ENCODE measurements at regions not wholly inside any gene's neighbourhood (a gene's known extent, or its start where the extent isn't known, plus 50 kb on each side); places are given as distances from the start of the nearest gene placed in this dataset.
A peak's percentile ranks its signal among the peaks of the same experiment; 100 is the strongest.

DNA sequence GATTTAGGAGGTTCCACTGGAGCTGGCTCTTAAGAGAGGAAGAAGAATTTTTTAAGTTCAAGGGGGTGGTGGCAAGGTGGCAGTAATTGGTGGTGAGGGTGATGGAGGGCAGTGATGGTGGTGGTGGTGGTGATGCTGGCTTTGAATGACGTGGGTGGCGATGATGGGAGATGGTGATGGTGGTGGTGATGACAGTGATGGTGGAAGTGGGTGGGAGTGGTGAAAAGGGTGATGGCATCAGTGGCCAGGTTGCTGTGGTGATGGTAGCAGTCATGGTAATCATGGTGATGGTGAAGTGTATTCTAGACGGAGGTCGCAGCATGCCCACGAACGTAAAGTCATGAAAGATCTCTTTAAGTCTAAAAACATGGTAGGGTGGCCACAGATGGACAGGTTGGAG lies 197.3 kb downstream of the PTEN start:
- DNase-seq (ENCODE audit: low spot score): no peak

DNA sequence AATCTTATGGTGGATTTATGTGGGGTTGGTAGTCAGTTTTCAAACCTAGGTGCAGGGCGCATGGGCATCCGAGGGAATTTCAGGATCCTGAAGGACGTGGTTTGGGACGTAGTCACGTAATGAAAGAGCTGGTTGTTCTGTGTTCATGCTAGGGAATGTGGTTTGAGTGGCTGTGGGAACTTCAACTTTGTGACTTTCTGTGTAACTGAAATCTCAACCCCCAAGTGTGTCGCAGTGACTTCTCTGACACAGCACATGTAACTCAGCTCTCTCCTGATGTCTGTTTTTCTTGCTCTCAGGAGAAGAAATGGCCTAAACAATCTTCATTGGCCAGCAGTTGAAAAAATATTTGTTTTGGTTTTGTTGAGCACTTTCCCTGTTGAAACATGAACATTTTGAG lies 199.0 kb downstream of the PTEN start:
- no peak for DNase-seq (ENCODE audit: low spot score)

DNA sequence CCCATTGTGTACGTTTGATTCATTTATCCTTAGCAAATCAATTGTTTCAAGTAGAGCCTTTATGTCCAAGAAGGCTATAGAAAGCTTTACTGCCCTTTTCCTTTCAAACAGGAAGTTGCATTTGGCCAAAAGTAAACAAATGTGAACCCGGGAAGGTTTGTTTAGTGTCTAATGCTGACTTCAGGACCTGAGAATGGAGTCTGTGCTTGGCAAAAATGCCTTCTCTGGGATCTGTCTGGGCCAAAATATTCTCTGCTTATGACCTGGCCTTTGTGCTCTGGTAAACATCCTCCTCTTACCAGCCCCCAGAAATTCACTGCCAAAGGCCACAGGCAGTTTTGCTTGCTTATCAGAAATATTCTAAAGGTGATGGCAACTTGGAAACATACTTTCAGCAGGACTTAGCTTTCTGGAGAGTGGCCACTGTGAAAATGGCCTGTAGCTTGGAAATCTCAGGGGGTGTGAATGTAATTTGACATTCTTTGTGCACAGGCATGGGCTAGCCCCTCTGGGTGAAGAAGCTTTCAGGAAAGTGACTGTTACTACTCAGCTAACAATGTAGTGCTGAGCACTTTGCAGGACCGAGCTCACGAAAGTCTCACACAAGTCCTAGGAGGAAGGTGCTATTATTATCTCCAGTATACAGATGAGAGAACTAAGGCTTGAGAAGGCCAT lies 199.5 kb downstream of the PTEN start:
- peak; percentile 40 for DNase-seq (ENCODE audit: low spot score)

DNA sequence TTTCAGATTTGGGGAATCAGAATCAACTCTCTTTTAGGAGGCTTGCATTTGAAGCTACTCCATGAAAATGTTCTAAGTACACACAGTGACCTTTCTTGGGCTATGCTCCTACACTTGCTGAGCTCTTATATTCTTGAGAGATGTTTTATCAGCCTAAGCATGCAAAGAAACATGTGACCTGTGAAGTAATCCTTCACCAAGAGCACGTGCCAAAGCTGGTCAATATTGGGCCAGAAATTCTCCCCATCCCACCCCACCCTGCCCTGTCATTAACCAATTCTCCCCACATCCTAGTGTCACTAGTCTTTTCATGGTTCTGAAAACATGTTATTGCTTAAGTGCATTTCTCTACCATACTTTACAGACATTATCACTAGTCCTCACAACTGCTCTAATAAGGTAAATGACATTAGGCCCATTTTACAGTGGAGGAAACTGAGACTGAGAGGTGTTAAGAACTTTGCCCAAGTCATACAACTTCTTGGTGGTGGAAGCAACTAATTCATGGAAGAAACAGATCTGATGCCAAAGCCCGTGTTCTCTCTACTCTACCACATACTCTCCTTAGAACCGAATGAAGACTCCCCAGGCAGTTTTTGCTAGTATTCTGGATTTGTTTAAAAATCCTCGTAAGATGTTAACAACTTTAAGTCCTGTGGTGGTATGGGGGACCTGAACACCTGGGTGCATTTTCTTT lies 200.6 kb downstream of the PTEN start:
- DNase-seq (ENCODE audit: low spot score): no peak

DNA sequence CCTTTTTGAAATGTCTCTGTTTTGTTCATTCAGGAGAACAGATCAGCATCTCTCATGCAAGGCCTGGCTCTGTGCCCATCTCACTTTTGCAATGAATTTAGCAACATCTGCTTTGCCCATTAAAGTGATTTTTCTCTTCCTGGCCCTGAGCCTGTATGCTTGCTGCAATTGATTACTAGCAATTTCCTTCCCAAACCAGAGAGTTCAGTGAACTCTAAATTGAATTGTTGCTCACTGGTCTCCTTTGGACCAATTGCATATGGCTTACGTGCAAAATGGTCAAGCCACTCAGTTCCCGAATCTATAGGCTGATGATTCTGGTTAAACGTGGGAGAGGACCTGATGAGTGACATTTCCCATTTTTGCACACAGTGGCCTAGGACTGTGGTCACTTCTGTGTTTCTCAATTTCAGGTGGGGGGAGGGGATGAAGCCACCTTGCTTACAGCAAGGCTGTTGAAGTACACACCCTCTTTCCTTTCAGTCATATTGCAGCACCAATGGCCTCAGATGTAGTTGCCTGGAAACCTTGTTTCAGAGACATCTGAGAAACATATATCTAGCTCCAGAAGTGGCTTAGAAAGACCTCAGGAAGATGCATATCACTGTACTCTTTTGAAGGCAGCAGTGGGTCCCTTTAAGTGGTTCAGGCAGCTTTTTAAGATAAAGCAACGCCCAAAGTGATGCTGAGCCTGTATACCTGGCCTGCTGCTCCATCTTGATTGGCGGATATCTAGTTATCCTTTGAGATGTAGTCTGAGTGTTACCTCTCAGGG lies 201.4 kb downstream of the PTEN start:
- peak; percentile 50 for DNase-seq (ENCODE audit: low spot score)

DNA sequence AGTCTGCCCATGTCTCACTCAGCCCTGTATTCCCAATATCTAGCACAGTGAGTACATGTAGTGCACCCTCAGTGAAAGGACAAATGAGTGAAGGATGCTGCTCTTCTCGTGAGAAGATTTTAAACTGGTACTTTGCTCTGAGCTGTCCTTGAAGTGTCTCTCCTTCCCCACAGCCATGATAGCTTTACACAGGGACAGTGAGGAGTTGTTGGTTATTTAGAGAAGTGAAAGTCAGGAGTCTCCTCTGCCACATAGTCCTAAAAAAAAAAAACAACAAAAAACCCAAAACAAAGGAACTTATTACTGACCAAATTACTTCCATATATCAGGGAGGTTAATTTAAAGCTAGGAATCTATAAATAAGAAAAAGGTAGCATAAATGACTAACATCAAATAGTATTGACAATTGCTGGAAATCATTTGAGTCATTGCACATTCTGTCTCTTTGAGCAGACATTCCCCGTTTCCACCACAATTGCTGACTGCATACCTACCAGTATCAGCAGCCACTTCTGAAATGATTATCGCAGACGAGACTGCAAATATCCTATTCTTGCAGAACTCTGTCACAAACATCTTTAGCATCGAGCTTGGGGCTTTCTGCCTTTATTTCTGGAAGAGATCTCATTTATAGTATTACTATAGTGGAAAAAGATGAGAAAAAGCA lies 202.1 kb downstream of the PTEN start:
- DNase-seq (ENCODE audit: low spot score): no peak

DNA sequence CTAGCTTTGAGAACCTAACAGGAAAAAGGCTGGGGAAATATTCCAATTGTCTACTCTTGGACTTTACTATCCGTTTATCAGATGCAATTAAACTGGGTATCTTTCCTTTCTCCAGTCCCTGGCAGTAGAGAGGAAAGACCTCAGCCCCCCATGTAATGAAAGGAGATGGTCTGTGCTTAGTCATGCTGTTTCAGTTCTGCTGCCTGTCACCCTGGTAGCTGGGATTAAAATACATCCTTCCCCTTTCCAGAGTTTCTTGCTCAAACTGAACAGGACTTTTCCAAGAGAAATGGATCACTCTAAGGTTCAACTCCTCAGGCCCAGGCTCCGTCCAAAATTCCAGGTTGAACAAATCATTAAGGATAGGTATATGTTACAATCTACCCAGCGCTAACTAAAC lies 202.9 kb downstream of the PTEN start:
- no peak for DNase-seq (ENCODE audit: low spot score)

DNA sequence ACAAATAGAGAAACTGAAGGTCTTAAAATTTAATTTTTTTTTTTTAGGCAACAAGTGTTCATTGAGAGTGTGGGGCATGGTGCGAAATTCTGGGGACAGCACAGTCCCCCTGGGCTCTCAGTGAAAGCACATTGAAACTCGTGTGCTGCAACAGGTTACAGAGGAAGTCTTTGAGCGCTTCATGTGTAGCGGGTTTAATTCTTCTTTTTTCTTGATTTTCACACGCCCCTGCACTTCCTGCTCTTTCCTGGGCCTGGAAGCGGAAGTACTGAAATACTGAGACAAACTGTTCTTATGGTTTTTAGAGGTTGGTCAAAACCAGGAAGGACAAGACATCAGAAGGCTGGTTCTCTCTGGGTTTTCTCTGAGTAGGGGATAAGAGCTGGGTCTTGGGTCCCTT lies 203.5 kb downstream of the PTEN start:
- no peak for DNase-seq (ENCODE audit: low spot score)

DNA sequence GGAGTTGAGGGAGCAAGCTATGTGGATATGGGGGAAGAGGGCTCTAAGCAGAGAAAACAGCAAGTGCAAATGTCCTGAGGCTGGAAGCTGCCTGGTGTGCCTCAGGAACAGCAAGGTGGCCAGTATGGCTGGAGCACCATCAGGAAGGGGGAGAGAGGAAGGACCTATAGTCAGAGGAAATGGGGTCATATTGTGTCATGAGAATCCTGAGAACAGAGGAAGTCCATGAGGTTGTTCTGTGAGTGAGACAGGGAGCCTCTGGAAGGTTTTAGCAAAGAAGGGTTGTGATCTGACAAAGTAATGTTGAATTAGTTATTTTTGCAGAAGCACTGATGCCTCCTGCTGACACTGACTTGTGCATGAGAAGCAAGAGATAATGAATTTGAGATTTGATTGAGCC lies 204.3 kb downstream of the PTEN start:
- DNase-seq (ENCODE audit: low spot score): no peak

DNA sequence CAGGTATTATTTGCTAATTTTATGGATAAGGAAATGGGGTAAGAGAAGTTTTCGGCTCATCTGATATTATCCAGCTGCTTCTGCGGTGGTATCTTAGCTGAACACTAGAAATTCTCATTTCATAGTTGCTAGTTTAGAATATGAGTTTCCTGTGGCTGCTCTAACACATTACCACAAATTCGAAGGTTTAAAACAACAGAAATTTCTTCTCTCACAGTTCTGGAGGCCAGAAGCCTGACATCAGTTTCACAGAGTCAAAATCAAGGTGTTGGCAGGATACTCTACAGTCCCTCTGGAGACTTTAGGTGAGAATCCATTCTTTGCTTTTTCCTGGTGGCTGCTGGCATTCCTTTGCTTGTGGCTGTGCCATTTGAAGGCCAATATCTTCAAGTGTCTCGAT lies 205.9 kb downstream of the PTEN start:
- DNase-seq (ENCODE audit: low spot score): no peak

DNA sequence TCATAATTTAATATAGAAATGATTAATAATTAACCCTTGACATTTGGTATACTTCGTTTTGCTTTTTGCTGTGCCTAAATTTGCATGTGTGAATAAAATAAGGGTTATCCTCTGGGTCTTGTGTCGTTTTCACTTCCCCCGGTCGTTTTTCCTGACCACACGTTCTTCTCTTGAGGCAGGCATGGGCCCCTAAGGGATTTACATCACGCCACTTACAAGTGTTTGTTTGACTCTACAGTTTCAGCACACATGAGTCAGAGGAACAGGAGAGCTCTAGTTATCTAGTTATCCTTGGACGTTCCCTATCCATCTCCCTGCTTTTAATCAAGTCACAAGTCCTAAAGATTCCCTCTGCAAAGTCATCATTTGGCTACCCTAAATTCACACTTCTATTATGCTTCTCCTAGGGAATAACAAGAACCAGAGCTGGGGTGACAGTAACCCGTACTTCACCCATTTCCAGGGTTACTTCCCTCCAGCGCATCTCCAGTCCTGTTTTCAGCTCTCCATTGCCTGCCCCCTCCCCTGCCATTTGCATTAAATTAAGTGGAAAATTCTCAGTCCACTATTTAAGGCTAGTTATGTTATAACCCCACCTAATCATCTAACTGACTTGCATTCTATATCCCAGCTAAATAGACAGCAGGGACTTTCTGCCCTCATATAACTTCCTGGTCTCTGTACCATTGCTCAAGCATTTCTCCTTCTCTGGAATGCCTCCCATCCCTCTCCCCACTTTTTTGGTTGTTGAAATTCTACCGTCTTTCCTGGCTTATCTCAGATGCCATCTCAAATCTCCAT lies 206.9 kb downstream of the PTEN start:
- DNase-seq (ENCODE audit: low spot score): no peak

DNA sequence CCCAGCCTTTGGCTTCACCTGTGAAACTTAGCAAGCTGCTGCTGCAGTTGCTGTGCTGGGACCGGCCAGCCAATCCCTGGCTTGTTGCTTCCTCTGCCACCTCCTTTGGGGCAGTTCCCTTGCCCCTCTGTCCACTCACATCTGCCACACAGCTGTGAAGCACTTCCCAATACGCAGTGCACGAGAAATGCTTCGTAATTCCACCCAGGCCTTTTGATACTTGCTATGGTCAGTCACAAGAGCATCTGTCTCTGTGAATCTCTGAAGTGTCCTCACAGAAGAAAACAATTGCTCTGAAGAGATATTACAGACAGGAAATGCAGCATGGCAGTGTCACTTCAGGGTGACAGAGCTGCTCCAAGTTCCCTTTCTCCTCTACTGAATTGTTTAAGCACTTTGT lies 208.5 kb downstream of the PTEN start:
- no peak for DNase-seq (ENCODE audit: low spot score)

DNA sequence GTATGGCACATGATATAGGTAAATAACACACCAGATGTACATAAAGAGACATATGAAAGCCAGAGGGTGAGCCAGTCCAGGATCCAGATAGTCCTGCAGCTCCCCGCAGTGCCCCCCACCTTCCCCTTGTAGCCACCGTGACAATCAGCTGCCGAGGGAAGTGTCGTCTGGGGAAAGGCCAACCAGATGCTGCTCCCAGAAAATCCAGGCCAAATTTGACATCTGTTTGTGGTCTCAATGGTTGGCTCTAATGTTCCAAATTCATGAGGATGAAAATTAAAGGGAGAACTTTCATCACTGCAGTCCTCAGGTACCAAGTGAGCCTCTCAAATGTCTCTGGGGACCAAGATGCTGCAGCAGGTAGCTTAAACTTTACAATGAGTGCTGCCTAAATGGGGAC lies 210.3 kb downstream of the PTEN start:
- DNase-seq (ENCODE audit: low spot score): no peak

DNA sequence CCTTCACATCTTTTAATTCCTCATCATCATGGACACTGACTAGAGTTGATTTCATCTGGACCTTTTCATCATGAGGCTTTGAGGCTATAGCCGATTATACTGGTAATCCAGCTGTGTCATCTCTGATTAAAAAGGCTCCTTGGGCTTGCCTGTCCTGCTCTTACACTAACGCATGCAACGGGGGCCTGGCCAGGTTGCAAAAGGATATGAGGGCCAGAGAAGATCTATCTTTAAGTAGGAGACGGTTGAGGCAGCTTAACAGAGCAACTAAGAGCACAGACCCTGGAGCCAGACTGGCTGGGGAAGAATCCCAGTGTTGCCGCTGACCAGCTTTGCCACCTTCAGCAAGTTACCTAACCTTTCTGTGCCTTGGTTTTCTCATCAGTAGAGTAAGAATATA lies 211.5 kb downstream of the PTEN start:
- DNase-seq (ENCODE audit: low spot score): no peak

DNA sequence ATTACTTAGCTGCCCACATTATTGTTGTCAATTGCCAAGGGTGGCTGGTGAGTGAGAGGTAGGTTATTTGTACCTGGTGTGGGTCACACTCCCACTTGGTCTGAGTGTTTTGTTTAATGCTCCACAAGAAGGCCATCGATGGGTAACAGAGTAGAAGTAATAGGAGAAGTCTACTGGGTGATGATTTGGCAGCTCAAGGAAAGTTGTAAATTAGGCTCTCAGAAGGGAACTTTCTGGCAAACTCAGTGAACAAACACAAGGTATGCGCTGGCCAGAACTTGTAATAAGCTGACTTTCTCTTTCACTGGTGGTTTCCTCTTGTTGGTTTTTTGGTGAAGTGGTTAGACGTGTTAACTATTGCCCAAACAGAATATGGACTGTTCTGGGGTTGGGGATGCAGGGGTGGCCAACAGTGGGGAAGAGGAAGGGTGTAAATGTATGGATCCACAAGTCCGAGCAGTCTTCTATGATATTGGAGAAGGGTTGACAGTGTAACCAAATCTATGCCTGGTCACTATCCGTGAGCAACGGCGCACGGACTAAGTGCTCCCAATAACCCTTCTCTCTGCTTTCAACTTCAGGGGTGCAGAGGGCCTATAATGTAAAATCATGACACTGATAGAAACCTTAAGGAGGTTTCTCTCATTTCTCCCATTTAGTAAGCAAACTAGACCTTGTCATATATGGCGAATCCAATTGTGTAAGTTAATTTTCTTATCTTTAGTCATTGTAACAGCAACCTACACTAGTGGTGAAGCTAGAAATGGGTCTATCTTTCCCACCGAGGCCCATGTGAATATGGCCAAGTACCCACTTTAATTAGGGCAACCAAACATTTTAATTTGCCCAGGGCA lies 212.8 kb downstream of the PTEN start:
- DNase-seq (ENCODE audit: low spot score): no peak

DNA sequence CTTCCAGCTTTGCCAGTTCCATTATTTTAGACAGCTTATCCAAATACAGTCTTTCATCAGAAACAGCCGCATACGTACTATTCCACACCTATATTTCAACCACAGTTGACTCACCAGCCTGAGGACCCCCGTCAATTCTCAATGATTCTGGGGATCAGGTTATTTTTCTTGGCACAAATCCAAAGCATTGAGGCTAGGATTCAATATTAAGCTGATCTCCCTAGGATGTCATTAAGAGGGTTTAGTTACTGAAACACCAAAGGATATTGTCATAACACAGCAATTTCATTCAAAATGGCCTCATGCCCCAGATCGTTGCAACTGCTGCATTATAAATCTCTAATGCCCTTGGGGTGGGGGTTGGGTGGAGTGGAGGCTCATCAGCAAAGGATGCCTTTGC lies 214.6 kb downstream of the PTEN start:
- no peak for DNase-seq (ENCODE audit: low spot score)

DNA sequence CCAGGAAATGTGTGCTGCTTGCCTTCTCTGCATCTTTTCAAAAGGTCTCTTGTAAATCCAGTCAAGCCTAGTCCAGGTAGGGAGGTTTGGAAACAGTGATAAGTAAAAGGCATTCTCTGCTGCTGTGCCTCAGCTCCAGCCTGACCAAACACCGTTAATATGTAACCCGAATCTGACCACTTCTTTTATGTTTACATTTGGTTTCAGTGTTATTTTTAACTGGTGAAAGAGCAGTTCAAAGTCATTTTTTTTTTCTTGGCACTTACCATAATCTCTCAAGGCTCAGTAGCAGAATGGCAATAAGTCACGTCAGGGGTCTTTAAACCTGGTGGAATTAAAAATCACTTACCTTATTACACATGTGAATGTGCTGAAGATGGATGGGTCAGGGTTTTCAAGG lies 216.8 kb downstream of the PTEN start:
- DNase-seq (ENCODE audit: low spot score): no peak

DNA sequence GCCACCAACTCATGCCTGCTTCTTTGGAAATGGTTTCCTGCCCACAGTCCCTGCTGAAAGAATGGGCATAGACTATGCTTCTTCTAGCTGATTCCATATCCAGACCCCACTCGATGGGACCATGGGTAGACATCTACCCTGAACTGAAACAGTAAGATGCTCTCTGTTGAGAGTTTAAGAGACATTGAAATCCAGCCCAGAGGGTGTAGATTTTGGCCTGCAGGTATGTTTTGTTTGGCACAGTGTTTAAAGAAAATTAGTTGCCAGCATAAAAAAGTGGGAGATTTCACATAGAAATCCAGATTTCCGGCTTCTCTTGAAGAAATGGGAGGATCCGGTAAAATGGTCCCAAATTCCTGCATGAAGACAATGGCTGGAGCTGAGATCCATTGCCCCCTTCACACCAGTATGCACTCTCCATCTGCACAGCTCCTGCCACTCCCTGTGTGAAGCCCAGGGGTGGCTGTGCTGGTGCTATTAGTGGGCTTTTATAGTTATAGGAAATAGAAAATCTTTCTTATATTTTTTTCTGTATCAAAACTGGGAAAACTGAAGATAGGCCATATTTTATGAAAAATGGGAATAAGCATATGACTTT lies 218.1 kb downstream of the PTEN start:
- no peak for DNase-seq (ENCODE audit: low spot score)

DNA sequence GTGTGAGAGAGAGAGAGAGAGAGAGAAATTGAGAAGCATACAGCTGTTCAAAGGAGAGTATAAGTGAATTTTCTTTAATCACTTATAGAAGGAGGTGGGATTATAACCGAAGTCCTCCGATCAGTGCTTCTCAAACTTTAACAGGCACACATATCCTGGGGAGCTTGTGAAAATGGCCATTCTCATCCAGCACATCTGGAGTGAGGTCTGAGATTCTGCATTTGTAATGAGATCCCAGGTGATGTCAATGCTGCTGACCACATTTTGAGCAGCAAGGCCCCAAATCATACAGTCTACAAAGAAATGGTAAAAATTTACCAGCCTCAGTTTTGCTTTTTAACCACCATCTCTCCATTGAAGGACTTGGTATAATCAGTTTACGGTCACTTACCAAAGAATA lies 219.0 kb downstream of the PTEN start:
- no peak for DNase-seq (ENCODE audit: low spot score)

DNA sequence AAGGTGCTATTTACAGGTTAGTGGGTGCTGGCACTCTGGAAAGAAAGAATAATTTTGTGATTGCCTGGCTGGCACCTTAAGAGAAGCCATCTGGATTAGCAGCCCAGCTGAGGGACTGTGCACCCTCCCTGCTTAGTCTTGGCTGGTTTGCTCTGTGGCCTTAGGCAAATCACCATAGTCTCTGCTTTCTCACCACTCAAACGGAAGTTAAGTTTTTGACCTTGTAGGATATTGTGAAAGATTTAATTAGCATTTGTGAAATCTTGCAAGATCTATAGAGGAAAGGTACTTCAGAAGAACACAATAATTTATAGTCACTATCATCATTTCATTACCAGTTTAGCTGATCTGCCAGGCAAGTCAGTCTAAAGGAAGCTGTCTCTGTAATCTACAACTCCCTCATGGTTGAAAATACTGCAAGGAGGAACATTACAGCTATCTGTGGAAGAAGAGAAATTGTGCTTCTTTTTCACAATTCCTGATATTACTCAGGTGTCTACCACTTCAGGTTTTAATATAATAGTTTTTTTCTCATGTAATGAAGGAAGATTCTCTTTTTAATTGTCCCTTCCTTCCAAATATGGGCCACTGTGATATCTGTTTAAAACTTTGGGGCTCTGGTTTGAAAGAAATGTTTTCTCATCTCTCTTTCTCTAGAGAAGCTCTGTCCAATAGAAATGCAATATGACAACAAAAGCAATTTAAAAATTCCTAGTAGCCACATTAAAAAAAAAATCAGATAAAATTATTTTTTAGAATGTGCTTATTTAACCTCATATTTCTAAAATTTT lies 219.6 kb downstream of the PTEN start:
- DNase-seq (ENCODE audit: low spot score): no peak

Measured in AG20443 (cell line).